Peyer's patch (tissue), 4 donors: ENCODE measurements at regions not wholly inside any gene's neighbourhood (a gene's known extent, or its start where the extent isn't known, plus 50 kb on each side); places are given as distances from the start of the nearest gene placed in this dataset.

Source experiments
- POLR2A ChIP-seq, 2 donors: fragments of 450-650 bp; IDR thresholded peaks; one replicate each; pipeline ENCODE4 v1.5.1; 2017; ENCODE audit warnings: antibody characterized with exemption in 2 of 2, mild to moderate bottlenecking in 2 of 2, moderate library complexity in 2 of 2
- TF ChIP-seq, protein P1 (sequence below), 6 experiments: fragments of 450-650 bp in 4 of 6; fragments of 200-600 bp in 2 of 6; sonication (generic) in 1 of 6; IDR thresholded peaks; one replicate each; pipeline ENCODE4 v1.5.1; 2017 to 2019; ENCODE audit warnings: antibody characterized with exemption in 6 of 6, mild to moderate bottlenecking in 3 of 6, moderate library complexity in 1 of 6

DNA sequence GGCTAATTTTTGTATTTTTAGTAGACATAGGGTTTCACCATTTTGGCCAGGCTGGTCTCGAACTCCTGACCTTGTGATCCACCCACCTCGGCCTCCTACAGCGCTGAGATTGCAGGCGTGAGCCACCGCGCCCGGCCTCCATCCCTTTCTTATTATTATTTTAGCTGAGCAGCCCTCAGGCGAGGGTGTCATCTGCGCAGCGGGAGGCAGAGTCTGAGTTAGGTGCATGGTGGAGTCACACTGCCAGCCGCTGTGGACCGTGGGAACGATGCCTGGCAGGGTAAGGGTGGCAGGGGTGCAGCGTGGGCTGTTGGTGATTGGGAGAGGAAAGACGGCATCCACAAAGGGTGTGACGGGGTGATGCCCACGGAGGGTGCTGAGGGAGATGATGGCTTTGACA is 491.8 kb upstream of the FAT1 start:
- TF ChIP-seq, protein P1, sequence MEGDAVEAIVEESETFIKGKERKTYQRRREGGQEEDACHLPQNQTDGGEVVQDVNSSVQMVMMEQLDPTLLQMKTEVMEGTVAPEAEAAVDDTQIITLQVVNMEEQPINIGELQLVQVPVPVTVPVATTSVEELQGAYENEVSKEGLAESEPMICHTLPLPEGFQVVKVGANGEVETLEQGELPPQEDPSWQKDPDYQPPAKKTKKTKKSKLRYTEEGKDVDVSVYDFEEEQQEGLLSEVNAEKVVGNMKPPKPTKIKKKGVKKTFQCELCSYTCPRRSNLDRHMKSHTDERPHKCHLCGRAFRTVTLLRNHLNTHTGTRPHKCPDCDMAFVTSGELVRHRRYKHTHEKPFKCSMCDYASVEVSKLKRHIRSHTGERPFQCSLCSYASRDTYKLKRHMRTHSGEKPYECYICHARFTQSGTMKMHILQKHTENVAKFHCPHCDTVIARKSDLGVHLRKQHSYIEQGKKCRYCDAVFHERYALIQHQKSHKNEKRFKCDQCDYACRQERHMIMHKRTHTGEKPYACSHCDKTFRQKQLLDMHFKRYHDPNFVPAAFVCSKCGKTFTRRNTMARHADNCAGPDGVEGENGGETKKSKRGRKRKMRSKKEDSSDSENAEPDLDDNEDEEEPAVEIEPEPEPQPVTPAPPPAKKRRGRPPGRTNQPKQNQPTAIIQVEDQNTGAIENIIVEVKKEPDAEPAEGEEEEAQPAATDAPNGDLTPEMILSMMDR (IDR thresholded peaks at IDR 0.05): no peak
- no peak for TF ChIP-seq POLR2A (IDR thresholded peaks at IDR 0.05)
